ENCODE measurements at regions not wholly inside any gene's neighbourhood (a gene's known extent, or its start where the extent isn't known, plus 50 kb on each side); places are given as distances from the start of the nearest gene placed in this dataset.
A peak's percentile ranks its signal among the peaks of the same experiment; 100 is the strongest.
"Not testable (repeated sequence)": the region's sequence is repeated elsewhere in the genome, so short reads cannot be mapped to it uniquely, and the experiment has no call there.

DNA sequence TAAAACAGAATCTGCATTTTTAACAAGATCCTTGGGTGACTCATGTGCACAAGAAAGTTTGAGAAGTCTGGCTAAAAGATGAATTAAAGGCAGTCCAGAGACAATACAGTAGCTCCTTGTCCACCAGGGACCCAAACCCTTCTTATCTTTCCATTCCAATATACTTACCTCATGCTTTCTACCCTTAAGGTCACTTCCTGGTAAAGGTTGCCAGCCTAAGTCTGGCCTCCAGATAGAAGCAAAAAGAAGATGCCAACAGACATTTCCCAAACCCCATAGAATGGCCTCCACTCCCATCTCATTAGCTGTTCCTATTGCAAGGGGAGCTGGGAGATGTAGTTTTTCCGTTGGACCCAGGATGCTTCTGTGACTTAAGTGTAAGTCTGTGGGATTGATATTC, 101.4 kb upstream of the XYLT1 start:
- no peak for DNase-seq

DNA sequence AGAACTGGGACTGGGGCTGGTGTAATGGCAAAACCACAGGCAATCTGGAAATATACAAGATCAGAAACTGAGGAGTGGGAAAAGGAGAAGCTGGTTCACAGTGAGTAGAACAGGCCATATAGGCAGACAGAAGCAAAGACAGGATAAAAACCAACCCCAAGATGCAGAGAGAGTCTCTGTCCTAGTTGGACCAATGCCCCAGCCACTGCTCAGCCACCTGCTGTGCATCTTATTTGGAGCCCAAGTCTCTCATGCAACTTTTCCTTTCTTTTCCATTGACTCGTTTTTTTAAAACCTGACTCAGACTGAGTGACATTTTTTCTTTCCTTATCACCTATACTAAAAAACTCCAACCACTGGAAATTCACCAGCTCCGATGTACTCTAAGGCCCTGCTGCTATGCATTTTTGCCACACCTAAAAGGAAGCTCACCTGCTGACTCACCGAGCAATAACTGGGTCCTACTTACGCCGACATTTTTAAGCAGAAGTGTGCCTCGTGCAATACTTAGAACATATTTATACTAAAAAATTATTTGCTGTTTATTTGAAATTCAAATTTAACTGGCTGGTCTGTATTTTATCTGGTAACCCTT, 100.8 kb upstream of the XYLT1 start:
- DNase-seq, result no peak

DNA sequence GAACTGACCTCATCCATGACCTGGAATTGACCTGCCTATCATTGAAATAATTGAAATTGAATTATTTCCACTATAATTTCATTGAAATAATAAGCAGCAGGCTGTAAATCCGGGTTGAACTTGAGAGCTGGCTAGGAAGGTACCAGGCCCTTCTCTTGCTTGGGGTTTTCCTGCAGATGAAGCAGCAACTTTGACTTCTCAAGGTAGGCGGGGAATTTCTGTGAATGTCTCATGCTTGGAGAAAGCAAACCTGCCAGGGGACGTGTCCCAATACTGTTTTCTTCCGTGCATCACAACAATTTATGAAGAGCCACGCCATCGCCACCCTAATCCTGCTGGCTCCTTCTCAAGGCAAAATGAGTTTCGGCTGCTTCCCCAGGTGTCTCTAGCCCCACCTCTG, 97.5 kb upstream of the XYLT1 start:
- no peak for DNase-seq

DNA sequence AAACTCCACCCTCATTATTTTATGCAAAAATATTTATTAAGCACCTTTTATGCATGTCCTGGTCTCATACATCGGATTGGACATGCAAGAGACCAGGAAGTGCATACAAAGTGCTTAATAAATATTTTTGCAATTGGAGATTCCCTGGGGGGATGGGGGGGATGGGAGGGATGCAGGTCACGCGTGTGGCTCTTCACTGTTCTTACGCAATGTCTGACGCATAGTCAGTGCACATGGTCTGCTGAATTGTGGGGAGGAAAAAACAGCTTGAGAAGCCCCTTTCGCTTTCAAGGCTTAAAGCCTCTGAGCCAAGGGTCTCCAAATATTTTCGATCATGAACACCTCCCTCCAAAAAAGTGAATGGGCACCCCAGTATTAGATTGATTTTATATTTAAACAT, 96.7 kb upstream of the XYLT1 start:
- DNase-seq, result no peak

DNA sequence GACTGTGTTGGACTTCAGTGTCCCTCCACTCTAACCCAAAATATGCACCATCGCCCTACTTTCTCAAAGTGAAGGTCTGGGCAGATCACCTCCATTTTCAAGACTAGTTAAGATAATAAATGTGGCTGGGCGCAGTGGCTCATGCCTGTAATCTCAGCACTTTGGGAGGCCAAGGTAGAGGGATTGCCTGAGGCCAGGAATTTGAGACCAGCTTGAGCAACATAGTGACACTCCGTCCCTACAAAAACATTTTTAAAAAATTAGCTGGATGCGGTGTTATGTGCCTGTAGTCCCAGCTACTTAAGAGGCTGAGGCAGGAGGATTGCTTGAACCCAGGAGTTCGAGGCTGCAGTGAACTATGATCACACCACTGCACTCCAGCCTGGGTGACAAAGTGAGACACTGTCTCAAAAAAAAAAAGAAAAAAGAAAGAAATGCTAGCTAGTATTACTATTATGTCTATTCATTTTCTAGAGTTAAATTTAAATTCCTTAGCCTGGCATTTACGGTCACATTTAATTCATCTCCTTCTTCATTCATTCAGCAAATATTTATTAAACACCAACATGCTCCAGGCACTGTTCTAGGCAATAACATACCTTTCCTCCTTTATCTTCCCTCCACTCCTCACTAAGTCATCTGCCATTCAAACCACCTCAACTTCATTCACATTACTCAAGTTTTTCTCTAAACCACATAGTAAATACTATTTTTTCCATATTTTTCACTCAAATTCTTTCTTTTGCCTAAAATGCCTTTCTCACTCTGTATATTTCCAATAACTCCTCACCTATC, 96.1 kb upstream of the XYLT1 start:
- DNase-seq, result no peak

DNA sequence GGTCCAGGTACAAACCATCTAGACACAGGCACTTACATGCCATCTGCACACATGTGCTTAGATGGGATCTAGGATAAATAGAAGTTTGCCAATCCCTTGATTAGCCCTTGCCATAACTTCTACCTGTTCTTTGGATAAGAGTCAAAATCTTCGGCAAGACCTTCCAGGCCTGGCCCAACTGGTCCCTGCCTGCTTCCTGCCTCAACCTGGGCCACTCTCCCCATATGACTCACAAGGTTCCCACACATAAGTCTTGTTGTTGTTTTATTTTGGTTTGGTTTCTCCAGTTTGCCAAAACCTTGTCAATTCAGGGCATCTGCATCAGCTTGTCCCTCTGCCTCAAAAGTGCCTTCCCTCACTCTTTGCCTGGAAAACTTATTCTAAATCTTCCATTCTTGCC, 95.3 kb upstream of the XYLT1 start:
- DNase-seq, result no peak

DNA sequence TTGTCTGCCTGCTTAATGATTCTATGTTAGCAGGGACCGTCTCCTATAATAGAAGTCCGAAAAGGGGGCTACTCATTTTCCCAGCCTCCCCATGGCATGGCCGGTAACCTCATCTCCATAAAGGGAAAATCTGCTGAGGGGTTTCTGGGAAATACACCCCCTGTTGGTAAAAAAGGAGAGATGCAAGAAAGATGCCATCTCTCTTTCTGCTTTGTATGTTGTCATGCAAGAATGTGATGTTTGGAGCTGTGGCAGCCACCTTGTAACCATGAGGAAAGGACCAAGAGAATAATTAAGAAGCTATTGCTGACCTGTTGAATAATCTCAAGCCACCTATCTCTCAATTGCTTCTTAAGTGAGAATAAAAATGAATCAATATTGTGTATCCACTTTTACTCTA, 94.8 kb upstream of the XYLT1 start:
- DNase-seq, result no peak

DNA sequence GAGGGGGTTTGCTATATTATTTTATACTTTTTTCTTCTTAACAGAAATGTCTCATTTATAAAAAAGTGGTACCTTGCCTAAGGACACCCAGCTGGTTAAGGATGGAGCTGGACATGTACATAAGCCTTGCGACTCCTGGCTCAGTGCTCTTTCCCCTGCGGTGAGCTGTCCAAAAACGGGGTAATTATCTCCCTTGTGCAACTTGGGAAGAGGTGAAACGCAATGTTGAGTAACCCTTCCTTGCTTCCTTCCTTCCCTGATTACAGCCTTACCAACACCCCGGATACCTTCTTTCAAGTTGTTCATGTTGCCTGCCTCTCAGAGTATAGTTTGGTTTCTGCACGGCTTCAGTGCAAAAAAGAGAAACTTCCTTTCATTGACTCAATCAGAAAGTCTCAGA, 94.1 kb upstream of the XYLT1 start:
- DNase-seq, result no peak

DNA sequence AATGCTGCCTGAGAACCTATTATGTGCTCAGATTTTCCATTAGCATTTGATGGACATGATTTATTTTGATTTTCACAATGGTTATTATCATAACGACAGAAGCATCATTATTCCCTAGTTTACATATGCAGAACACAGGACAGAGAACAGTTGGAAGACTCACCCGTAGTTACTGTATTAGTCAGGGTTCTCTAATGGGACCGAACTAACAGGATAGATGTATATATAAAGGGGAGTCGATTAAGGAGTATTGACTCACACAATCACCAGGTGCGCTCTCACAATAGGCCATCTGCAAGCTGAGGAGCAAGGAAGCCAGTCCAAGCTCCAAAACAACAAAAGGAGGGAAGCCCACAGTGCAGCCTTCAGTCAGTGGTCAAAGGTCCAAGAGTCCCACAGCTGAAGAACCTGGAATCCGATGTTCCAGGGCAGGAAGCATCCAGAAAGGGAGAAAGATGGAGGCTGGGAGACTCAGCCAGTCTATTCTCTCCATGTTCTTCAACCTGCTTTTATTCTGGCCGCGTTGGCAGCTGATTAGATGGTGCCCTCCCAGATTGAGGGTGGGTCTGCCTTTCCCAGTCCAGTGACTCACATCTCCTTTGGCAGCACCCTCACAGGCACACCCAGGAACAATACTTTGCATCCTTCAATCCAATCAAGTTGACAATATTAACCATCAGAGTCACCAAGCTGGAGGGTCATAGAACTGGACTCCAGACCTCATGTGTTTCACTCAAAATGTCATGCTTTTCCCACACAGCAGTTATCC, 92.7 kb upstream of the XYLT1 start:
- no peak for DNase-seq

DNA sequence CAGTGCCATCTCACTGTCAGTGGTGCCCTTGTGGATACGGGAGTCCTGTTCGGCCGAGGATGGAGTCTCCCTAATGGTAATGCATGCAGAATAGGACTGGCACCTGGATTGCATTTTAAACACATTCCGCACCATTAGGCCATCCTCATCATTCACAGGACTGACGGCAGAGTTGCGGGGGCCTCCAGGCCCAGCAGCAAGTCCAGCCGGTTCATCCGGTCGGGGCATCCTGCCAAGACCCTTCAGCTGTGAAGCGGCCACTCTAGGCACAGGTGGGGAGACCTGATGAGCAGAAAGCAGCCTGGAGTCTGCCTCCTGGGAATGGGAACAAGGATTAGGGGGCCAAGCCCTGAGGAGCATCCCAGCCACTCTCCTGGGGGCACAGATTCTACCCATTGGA, 90.3 kb upstream of the XYLT1 start:
- DNase-seq, result no peak

DNA sequence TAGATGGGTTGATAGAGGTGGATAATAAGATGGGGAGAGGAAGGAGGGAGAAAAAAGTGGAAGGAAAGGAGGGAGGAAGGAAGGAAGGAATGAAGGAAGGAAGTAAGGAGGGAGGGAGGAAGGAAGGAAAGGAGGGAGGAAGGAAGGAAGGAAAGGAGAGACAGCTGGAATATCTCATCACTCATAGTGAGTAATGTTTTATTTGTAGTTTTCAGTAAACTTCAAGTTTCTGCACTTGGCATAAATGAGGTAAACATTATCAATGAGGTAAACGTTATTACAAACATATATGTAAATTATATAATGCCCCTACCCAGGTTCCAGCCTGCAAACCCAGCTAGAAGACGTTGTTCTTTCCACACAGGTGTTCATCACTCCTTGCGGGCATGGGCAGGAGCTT, 89.8 kb upstream of the XYLT1 start:
- DNase-seq, result no peak

DNA sequence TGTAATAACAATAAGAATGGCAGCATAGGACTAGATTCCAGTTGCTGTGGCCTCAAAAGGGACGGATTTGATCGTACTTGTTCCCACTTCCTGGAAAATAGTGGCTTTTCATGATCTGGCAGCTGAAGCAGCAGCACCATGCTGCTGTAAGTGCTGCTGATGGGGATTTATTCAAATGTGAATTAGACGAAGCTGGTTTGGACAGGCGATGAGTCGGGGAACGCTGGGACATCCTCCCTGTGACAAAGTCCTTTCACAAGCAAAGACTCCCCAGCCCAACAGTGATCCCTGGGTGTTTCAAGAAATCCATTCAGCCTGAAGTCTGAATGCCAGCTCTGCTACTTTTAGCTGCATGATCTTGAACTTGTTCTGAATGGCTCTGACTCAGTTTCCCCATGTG, 88.6 kb upstream of the XYLT1 start:
- DNase-seq, result no peak

DNA sequence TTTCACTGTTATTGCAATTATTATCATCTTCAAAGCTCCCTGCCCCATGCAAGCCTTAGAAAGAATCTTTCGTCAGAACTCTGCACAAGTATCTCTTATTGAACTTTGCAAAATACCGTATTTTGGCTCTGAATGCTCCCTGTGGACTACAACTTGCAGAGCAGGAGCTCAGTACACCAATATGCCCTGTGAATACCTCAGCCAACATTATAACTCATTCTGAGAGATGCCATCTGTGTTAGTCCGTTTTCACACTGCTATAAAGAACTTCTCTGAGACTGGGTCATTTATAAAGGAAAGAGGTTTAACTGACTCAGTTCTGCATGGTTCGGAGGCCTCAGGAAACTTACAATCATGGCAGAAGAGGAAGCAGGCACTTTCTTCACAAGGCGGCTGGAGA, 87.2 kb upstream of the XYLT1 start:
- no peak for DNase-seq

DNA sequence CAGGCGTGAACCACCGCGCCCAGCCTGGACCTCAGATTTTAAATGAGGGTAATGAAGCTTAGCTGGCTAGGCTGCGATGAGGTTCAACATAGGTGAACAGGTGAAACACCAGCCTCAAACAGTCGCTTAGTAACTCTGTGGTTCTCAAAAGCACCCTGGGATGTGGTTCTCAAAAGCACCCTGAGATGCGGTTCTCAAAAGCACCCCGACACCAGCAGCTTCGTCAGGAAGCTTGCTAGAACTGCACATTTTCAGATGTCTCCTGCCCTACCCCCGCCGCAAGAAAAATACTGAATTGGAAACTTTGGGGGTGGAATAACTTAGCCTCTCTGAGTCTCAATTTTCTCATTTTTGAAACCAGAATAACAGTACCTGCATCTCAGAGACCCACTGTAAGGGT, 86.7 kb upstream of the XYLT1 start:
- DNase-seq, result no peak

DNA sequence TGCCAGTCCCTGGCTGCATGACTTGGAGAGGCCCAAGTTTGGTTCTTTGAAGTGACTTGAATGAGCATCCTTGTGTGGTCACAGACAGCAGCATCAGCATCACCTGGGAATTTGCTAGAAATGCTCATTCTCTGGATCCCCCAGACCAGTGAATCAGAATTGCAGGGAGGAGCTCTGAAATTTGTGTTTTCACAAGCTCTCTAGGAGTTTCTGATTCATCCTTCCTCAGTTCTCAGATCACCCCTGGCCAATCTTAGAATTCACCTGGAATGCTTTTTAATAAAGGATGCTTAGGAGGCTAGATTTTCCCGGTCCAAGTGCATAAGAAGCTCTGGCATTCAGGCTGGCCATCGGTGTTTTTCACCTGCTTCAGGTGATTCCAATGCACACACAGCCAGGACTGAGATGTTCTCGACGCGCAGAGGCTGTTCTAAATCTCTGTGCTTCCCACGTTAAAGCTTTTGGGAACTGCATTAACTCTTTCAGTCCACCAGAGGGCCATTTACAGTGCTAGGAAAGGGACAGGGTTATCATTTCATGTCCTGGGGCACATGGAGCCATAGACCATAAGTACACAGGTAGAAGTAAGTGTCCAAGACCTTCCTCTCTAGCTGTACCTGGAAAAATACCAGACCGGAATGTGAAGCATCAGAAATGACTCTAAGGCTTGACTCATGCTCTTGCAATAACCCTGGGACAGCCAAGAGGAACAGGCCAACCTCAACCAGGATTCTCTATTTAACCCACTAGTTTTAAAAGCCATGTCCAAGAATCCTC, 85.7 kb upstream of the XYLT1 start:
- no peak for DNase-seq

DNA sequence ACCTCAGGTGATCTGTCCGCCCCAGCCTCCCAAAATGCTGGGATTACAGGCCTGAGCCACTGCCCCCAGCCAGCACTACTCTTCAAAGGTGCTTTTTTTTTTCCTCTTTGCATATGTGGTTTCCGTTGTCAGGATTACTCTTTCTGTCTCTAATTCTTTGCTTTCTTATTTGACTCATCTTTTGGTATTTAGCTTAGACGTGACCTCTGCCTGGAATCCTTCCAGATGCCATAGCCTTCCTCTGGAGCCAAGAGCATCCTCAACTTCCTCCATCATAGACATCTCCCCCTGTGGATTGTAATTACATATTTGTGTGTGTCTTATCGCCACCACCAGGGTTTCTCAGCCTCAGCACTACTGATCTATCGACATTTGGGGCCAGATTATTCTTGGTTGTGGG, 84.4 kb upstream of the XYLT1 start:
- DNase-seq, result peak; percentile 50

DNA sequence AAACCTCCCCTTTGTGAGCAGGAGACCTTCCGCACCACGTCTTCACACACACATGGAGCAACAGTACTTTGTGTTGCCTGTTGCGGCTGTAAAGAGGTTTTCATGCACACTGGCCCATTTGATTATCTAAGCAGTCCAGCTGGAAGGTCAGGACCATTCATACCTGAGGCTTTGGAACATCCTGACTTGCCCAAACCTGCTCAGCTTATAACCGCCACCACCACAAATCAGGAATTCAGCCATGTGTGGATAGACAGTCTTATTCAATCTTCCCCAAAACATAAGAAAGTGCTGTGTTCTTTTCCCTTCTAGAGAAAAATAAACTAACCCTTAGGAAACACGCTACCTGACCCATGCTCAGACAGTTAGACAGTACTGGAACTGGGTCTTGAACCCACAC, 81.6 kb upstream of the XYLT1 start:
- DNase-seq, result no peak

DNA sequence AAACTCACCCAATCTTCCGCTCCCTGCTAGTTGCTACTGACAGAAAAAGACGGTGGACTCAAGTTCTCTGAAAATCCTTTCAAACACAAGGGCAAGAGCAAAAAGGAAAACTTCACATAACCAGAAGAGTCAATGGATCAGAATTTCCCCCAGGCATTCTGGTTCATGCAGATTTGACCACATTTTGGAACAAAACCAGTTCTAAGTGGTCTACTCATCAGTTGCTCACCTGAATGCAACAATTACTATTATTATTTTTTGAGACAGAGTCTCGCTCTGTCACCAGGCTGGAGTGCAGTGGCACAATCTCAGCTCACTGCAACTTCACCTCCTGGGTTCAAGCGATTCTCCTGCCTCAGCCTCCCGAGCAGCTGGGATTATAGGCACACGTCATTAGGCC, 80.9 kb upstream of the XYLT1 start:
- not testable (repeated sequence) for DNase-seq

DNA sequence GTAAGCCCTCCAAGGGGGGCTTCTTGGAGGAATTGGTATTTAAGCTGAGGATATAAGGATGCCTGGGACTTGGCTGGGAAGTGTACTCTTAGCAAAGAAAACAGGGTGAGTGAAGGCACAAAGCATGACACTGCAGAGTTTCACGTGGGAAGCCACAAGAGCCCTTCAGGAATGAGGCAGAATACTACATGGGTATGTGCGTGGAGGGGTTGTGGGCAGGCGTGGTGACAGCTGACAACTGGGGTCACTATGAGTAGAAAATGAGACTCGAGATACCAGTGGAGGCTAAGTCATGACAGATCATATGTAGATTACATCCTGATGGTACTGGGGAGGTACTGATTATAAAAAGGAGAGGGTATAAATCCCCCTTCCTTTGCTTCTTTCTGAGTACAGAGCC, 78.1 kb upstream of the XYLT1 start:
- DNase-seq, result no peak

DNA sequence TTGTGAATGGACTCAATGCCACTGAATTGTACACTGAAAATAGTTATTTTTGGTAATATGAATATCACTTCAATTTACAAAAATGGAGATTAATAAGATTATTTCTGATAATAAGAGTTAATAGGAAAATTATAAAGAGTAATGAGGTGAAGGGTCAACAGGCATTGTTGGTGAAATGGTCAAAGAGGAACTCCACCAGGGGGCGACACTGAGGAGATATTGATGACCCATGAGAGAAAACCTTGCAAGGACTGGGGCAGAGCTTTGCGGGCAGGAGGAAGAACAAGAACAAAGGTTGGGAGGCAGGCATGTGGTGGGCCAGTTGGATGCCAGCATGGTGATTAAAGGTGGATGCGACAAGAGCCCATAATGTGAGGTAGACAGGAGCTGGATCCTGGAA, 74.0 kb upstream of the XYLT1 start:
- DNase-seq, result no peak

DNA sequence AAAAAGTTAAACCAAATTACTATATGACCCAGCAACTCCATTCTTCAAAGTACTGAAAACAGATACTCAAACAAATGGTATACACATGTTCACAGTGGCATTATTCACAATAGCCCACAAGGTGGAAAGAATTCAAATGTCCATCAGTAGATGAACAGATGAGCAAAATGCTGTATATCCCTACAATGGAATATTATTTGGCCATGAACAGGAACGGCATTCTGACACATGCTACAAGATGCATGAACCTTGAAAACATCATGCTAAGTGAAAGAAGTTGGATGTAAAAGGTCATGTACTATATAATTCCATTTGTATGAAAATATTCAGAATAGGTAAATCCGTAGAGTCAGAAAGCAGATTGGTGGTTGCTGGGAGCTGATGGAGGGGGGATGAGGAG, 73.5 kb upstream of the XYLT1 start:
- DNase-seq, result no peak

DNA sequence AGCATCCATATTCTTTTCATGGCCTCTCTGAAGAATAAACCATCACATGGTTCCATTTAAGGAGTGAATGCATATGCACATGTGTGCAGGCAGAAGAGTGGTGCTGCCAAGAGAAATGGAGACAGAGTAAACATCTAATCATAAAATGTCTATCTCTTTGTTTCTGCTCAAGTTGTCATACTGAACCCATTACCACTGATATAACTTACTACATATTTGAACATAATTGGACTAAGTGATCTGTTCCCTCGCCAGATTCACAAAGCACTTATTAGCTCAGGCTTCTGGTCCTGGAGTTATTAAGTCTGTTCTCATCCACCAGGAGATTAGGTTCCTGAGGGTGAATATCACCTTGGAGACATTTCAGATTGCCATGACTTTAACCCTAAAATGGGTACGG, 72.3 kb upstream of the XYLT1 start:
- no peak for DNase-seq

DNA sequence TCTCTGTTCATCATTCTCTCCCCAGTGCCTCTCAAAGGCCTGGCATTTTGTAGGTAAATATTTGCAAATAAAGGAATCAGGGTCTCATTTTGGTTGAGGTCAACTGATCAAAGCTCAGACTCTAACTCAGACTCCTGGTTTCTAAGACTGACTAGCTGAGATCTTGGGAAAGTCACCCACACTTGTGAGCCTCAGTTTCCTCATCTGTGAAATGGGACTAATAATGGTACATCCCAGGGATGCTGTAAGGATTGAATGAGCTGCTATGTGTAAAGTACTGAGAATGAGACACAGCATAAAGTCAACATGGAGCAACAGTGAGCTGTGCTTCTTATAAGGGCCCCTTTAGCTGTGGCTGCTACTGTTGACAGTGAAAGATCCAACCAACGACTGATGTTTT, 70.6 kb upstream of the XYLT1 start:
- DNase-seq, result no peak

DNA sequence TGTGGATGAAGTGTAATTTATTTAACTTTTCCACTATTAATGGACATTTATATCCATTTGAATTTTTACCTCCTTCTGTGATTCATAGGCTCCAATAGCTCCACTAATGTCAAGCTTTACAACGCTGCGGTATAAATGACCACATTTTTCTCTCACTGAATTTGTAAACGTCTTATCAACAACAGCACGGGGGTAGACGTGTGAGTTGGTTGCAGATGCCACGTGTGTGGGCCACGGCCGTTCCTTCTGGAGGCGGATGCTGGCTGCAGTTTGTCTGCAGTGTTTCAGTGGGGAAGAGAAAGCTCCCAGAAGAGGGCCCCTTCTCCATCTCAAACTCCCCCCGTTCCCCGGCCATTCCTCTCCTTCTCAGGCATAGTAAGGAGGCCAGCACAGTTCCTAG, 68.2 kb upstream of the XYLT1 start:
- no peak for DNase-seq

Data from amniotic stem cell (primary cell).